Stimulated activated CD4-positive, alpha-beta T cell treated with anti-CD3 and anti-CD28 coated beads, Interleukin-15, amount 100 ng/mL, for 48 hours (primary cell): ENCODE measurements at regions not wholly inside any gene's neighbourhood (a gene's known extent, or its start where the extent isn't known, plus 50 kb on each side); places are given as distances from the start of the nearest gene placed in this dataset.

Experiments
- DNase-seq, 2 donors: peaks; one replicate each; pipeline ENCODE4 v3.0.0-alpha.2; 2020; ENCODE audit warnings: low read depth in 2 of 2

GRCh38 chr20:24796236-24796635, 152.8 kb upstream of the CST7 start:
- DNase-seq: no peak

DNA sequence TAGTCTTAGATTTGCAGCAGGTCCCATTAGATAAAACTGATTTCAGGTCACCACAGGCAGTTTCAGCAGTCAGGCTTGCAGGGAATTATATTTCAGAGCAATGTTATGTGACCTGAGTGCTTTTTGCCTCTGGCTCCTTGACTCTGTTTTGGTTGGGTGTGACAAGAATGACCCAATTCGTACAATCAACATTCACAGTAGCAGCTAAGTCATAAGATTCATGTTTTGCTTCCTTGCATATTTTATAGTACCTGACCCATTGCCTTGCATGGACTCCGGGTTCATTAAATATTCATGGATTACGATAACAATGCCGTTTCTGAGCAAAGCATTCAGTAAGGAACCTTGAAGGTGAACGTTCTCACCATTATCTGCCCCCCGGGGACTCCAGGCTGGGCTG, 152.0 kb upstream of the CST7 start:
- no peak for DNase-seq

DNA sequence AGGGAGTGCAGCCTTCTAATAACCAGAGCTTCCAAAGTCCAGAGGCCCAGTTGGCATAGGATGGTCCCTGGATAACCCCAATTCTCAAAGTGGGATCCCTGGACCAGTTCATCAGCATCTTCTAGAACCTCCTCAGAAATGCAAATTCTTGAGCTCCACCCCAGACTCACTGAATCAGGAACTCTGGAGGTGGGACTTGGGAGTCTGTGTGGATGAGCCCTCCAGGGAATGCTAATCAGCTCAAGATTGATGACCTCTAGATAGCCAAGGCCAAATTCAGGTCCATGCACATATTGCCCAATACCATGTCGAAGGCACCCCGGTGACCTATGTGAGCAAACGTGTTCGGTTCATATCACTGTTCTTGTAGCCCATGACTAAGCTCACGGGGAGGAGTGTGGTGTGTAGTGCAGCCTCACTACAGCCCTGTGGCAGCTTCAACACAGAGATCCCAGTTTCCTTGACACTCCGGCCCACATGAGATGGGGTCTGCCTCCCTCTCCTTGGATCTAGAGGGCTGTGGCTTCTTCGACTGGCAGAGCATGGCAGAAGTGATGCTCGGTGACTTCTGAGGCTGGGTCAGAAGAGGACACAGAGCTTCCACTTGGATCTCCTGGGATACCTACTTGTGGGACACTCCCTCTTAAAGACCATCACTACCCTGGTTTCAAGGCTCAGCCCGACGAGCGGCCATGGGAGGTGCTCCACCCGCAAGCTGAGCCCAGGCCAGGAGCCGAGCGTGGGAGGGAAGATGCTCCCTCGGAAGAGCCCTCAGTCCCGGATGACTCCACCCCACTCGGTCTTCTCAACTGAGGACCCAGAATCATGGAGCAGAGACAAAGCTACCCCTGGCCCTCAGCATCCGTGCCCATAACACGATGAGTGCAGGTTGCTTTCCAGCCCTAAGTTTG, 151.1 kb upstream of the CST7 start:
- DNase-seq: no peak

DNA sequence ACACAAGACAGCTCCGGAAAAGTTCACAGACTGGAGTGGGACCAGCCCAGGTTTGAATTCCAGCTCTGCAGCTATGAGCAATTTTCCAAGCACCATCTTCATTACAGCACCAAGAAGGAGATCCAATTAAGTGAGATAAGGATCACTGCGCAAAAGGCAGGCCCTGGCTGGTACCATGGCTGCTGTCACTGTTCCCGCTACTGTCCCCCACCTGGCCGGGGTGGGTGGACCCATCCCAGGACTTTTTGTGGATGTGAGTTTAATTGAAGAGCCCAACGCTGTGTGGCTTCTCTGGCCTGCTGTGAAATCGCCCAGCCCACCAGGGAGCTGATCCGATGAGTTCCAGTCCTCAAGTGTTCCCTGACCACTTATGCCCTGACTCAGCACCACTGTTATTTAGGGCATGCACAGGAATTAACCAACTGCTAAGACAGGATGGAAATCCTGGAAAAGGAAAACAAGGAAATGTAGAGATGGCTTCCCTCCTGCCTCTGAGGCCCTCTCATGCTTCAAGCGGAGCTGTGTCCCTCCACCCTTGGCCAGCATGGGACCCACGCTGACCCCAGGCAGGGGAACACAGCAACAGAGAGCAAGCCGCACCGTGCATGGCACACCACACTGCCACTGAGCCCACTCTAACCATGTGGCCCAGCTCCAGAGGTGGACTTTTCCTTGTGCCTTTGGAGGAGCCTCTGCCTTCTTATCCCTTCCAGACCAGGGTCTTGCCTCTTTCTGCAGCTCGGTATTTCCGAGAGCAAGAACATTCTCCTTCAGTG, 150.0 kb upstream of the CST7 start:
- DNase-seq: no peak

DNA sequence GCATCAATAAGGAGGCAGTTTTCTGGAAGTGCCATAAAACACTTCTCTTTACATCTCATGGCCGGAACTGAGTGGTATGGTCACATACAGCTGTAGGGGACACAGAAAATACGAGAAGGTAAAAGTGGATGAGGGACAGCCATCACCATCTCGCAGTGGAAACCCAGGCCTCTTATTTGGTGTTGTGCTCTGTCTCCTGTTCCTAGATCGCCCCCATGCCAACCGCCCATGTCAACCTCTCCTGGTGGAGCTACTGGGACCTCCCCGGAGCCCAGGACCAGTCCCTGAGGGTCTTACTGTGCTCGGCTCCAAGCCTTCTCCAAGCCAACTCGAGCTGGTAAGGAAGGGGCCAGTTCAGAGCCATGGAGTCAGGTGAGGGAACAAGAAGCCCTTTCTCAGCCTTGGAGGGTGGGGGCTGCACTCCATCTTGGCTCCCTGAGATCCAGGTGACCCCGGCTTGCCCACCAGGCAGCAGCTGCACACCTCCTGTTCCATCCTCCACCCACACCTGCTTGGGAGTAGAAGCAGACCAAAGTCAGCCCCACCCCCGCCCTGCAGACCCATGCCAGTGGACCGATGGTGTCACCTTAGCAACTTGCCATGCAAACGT, 149.0 kb upstream of the CST7 start:
- no peak for DNase-seq

DNA sequence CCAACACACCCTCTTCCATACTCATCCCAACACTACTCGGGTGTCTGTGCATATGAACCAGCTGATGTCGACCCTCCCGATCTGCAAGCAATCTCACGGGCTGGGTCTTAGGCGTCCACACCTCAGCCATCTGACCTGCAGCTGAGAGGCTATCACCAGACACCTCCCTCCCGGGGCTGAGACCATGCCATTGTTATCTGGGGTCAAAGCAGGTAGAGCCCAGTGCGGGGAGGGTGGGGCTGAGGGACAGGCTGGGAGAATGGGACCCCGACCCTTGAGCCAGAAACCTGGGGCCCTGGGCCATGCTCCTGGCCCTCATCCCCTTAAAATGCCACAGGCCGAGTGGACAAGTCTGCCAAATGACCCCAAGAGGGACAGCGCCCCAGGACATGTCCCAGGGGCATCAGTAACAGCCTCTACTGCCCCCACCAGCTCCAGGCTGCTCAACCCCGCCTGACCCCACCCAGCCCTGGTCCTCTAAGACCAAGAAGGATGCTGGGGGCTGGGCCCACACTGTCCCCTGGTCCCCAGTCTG, 146.7 kb upstream of the CST7 start:
- DNase-seq: no peak

- no peak for DNase-seq
Measured at GRCh38 chr20:24804481-24805206, 144.4 kb upstream of the CST7 start.

- no peak for DNase-seq
Measured at GRCh38 chr20:24805456-24806238, 143.4 kb upstream of the CST7 start.

GRCh38 chr20:24806705-24807676, 142.1 kb upstream of the CST7 start:
- no peak for DNase-seq

GRCh38 chr20:24808616-24809015, 140.5 kb upstream of the CST7 start:
- DNase-seq: no peak

GRCh38 chr20:24809606-24810005, 139.5 kb upstream of the CST7 start:
- DNase-seq: no peak

- no peak for DNase-seq
Measured at GRCh38 chr20:24810676-24811407, 138.2 kb upstream of the CST7 start.

GRCh38 chr20:24812373-24812772, 136.7 kb upstream of the CST7 start:
- DNase-seq: no peak

DNA sequence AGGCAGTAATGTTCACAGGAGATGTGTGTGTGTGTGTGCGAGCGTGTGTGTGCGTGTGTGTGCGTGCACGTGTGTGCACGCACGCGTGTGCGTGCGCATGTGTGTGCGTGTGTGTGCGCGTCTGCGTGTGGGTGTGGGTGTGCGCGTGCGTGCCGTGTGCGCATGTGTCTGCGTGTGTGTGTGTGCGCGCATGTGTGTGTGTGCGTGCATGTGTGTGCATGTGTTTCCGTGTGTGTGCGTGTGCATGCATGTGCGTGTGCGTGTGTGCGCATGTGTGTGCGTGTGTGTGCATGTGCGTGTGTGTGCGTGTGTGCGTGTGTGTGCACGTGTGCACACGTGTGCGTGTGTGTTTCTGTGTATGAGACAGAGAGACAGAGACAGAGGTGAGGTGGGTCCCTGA, 136.0 kb upstream of the CST7 start:
- DNase-seq: no peak

- no peak for DNase-seq
Measured at GRCh38 chr20:24813496-24813895, 135.6 kb upstream of the CST7 start.

DNA sequence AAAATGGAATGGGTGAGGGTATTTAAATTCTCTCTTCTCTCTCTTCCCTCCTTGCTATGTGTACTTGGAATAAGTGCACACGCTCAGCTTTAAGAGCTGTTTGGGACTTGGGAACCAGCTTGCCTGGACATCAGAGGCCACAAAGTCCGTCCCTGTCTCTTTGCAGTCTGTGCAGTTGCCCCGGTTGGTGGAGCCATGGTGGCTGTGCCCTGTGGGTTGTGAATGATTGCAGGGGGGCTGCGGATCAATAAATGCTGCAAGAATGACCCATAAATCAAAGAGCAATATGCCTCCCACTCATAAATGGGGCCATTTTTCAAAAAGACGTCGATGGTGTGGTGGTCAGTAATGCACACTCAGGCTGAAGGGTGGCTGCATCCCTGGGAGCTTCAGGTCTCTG, 135.1 kb upstream of the CST7 start:
- no peak for DNase-seq

- no peak for DNase-seq
Measured at GRCh38 chr20:24814556-24815195, 134.4 kb upstream of the CST7 start.

DNA sequence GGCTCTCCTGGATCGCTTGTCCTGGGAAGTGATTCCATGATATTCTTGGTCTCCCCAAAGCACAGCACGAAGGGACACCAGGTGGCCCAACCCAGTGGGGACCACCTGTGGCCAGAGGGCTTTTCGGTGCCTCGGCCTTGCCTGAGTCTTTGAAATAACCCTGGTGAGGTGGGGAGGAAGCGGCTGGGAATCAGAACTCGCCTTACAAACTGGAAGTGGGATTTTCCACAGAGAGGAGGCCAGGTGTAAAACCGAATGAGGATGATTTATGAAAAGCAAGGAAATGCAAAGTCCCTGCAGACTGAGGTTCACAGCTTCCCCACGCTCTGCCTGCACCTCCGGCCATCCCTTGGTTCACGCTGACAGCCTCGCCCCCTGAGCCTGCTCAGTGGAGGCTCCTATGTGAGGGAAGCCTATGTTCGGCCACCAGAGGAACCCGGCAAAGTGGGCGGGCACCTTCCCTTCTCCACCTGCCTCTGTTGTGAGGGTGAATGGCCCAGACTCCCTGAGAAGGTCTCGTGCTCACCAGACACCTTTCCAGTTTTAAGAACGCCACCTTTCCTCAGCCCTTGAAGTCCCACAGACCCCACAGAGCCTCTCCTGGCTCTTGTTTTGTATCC, 133.8 kb upstream of the CST7 start:
- no peak for DNase-seq
